ENCODE measurements at regions not wholly inside any gene's neighbourhood (a gene's known extent, or its start where the extent isn't known, plus 50 kb on each side); places are given as distances from the start of the nearest gene placed in this dataset.
"Not testable (repeated sequence)": the region's sequence is repeated elsewhere in the genome, so short reads cannot be mapped to it uniquely, and the experiment has no call there.

GRCh38 chr22:49522582-49523373 lies 304.9 kb downstream of the BRD1 start:
- DNase-seq: no peak

GRCh38 chr22:49521787-49522224 lies 305.9 kb downstream of the BRD1 start:
- no peak for DNase-seq

- no peak for DNase-seq
Observed at GRCh38 chr22:49519117-49519737, 308.4 kb downstream of the BRD1 start.

- DNase-seq: no peak
Observed at GRCh38 chr22:49518436-49518970, 309.2 kb downstream of the BRD1 start.

GRCh38 chr22:49517667-49518185 lies 309.9 kb downstream of the BRD1 start:
- DNase-seq: no peak

GRCh38 chr22:49517211-49517610 lies 310.5 kb downstream of the BRD1 start:
- DNase-seq: no peak

- DNase-seq: no peak
Observed at GRCh38 chr22:49515475-49515874, 312.2 kb downstream of the BRD1 start.

- DNase-seq: no peak
Observed at GRCh38 chr22:49514641-49515040, 313.0 kb downstream of the BRD1 start.

- DNase-seq: no peak
Observed at GRCh38 chr22:49514211-49514610, 313.5 kb downstream of the BRD1 start.

GRCh38 chr22:49513358-49513851 lies 314.3 kb downstream of the BRD1 start:
- no peak for DNase-seq

- no peak for DNase-seq
Observed at GRCh38 chr22:49512487-49513165, 315.0 kb downstream of the BRD1 start.

- not testable (repeated sequence) for DNase-seq
Observed at GRCh38 chr22:49511393-49512189, 316.1 kb downstream of the BRD1 start.

GRCh38 chr22:49510718-49511117 lies 317.0 kb downstream of the BRD1 start:
- DNase-seq: no peak

- DNase-seq: no peak
Observed at GRCh38 chr22:49509016-49509415, 318.7 kb downstream of the BRD1 start.

GRCh38 chr22:49508561-49508960 lies 319.1 kb downstream of the BRD1 start:
- DNase-seq: no peak

- DNase-seq: no peak
Observed at GRCh38 chr22:49507607-49508292, 319.9 kb downstream of the BRD1 start.

GRCh38 chr22:49506010-49506400 lies 321.7 kb downstream of the BRD1 start:
- no peak for DNase-seq

GRCh38 chr22:49505337-49506009 lies 322.2 kb downstream of the BRD1 start:
- DNase-seq: no peak

- no peak for DNase-seq
Observed at GRCh38 chr22:49503896-49504521, 323.7 kb downstream of the BRD1 start.

- no peak for DNase-seq
Observed at GRCh38 chr22:49503321-49503720, 324.4 kb downstream of the BRD1 start.
